Prostate gland (tissue), 2 donors: ENCODE measurements at regions not wholly inside any gene's neighbourhood (a gene's known extent, or its start where the extent isn't known, plus 50 kb on each side); places are given as distances from the start of the nearest gene placed in this dataset.

Source experiments
- CTCF ChIP-seq, 4 experiments: fragments of 200-600 bp in 2 of 4; fragments of 450-650 bp in 2 of 4; sonication (generic) in 2 of 4; IDR thresholded peaks; 1 replicate in 3 of 4; 2 replicates in 1 of 4; pipeline ENCODE4 v1.5.1; 2016 to 2019; ENCODE audit warnings: antibody characterized with exemption in 4 of 4, mild to moderate bottlenecking in 2 of 4, moderate library complexity in 2 of 4
- POLR2A ChIP-seq: fragments of 450-650 bp; IDR thresholded peaks from one replicate; pipeline ENCODE4 v1.6.1; 2016; ENCODE audit warnings: antibody characterized with exemption, mild to moderate bottlenecking
- POLR2AphosphoS5 ChIP-seq: sonication (generic); formaldehyde crosslinking; IDR thresholded peaks from one replicate; pipeline ENCODE4 v1.6.1; 2017; ENCODE audit warnings: antibody characterized with exemption

- no peak for TF ChIP-seq CTCF (IDR thresholded peaks at IDR 0.05)
- no peak for TF ChIP-seq POLR2A
- TF ChIP-seq POLR2AphosphoS5: no peak
Observed at GRCh38 chr20:48490961-48491831, 336.6 kb downstream of the PREX1 start.
